Retinal pigment epithelial cell (primary cell): ENCODE measurements at regions not wholly inside any gene's neighbourhood (a gene's known extent, or its start where the extent isn't known, plus 50 kb on each side); places are given as distances from the start of the nearest gene placed in this dataset.
"Not testable (repeated sequence)": the region's sequence is repeated elsewhere in the genome, so short reads cannot be mapped to it uniquely, and the experiment has no call there.

ENCODE experiments used
- DNase-seq: peaks from one replicate; pipeline ENCODE4 v3.0.0-alpha.2; 2010; ENCODE audit warnings: low read depth
- H3K4me3 ChIP-seq: 2 replicates; pipeline ENCODE4 v1.5.1; 2011; ENCODE audit warnings: mild to moderate bottlenecking, low read length, control low read depth, moderate library complexity
- CTCF ChIP-seq: conservative IDR thresholded peaks from 2 replicates; pipeline ENCODE4 v1.5.1; 2011; ENCODE audit warnings: low read depth, low read length, control low read depth, inconsistent platforms

- H3K4me3 ChIP-seq, result no peak overlapping the region
- no peak for TF ChIP-seq CTCF
Observed at GRCh38 chr6:51299621-51300380, 481.1 kb downstream of the TFAP2B start.

GRCh38 chr6:51300510-51300909 is 481.8 kb downstream of the TFAP2B start:
- no peak overlapping the region for H3K4me3 ChIP-seq
- TF ChIP-seq CTCF, result no peak
- DNase-seq, result no peak

More at GRCh38 chr6:51299621-51300380, 481.1 kb downstream of the TFAP2B start:
- DNase-seq, result no peak

- TF ChIP-seq CTCF, result no peak
- no peak for DNase-seq
- no peak overlapping the region for H3K4me3 ChIP-seq
Observed at GRCh38 chr6:51301962-51302361, 483.3 kb downstream of the TFAP2B start.

GRCh38 chr6:51302431-51302830 is 483.8 kb downstream of the TFAP2B start:
- H3K4me3 ChIP-seq, result no peak overlapping the region
- no peak for DNase-seq
- TF ChIP-seq CTCF, result no peak

- TF ChIP-seq CTCF, result no peak
- H3K4me3 ChIP-seq, result no peak overlapping the region
- DNase-seq, result no peak
Observed at GRCh38 chr6:51303338-51303737, 484.7 kb downstream of the TFAP2B start.

- no peak for DNase-seq
- no peak for TF ChIP-seq CTCF
Observed at GRCh38 chr6:51314965-51315364, 496.3 kb downstream of the TFAP2B start.

GRCh38 chr6:51318674-51319073 is 500.0 kb downstream of the TFAP2B start:
- no peak for DNase-seq
- TF ChIP-seq CTCF, result no peak
- no peak overlapping the region for H3K4me3 ChIP-seq

More at GRCh38 chr6:51314965-51315364, 496.3 kb downstream of the TFAP2B start:
- H3K4me3 ChIP-seq, result no peak overlapping the region

- not testable (repeated sequence) for DNase-seq, H3K4me3 ChIP-seq
Observed at GRCh38 chr6:51321477-51321876, 502.8 kb downstream of the TFAP2B start.
